ENCODE measurements at regions not wholly inside any gene's neighbourhood (a gene's known extent, or its start where the extent isn't known, plus 50 kb on each side); places are given as distances from the start of the nearest gene placed in this dataset.

GRCh38 chr5:147981074-147981473 is 74.7 kb upstream of the C5orf46 start:
- TF ChIP-seq, protein P1, sequence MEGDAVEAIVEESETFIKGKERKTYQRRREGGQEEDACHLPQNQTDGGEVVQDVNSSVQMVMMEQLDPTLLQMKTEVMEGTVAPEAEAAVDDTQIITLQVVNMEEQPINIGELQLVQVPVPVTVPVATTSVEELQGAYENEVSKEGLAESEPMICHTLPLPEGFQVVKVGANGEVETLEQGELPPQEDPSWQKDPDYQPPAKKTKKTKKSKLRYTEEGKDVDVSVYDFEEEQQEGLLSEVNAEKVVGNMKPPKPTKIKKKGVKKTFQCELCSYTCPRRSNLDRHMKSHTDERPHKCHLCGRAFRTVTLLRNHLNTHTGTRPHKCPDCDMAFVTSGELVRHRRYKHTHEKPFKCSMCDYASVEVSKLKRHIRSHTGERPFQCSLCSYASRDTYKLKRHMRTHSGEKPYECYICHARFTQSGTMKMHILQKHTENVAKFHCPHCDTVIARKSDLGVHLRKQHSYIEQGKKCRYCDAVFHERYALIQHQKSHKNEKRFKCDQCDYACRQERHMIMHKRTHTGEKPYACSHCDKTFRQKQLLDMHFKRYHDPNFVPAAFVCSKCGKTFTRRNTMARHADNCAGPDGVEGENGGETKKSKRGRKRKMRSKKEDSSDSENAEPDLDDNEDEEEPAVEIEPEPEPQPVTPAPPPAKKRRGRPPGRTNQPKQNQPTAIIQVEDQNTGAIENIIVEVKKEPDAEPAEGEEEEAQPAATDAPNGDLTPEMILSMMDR (conservative IDR thresholded peaks at IDR 0.05 in 1 of 2, IDR thresholded peaks at IDR 0.05 in 1 of 2; ENCODE audit: extremely low read depth in 1 of 2, insufficient read depth in 1 of 2, low read depth in 1 of 2, low read length in 2 of 2) = no peak
- no peak for TF ChIP-seq EZH2 (IDR thresholded peaks at IDR 0.05; ENCODE audit: borderline replicate concordance, low read length)
